ENCODE measurements at regions not wholly inside any gene's neighbourhood (a gene's known extent, or its start where the extent isn't known, plus 50 kb on each side); places are given as distances from the start of the nearest gene placed in this dataset.

DNA sequence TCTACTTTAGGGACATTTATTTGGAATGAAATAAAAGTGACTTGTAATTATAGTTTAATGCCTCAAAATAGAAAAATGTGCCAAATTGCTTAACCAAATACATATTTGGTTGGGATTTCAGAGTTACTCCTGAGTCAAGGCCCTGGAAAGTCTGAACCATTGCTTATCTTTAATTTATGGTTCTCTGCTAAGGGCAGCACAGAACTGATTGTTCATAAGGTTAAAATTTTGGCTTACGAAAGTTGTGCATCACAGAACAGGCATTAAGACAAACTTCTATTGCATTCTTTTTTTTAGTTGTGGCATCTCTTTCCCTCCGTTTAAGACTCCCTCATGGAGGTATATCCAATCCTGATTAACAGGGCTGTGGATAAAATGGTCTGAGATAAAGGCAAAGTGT, 92.2 kb upstream of the TENT5A start:
- TF ChIP-seq, protein P1, sequence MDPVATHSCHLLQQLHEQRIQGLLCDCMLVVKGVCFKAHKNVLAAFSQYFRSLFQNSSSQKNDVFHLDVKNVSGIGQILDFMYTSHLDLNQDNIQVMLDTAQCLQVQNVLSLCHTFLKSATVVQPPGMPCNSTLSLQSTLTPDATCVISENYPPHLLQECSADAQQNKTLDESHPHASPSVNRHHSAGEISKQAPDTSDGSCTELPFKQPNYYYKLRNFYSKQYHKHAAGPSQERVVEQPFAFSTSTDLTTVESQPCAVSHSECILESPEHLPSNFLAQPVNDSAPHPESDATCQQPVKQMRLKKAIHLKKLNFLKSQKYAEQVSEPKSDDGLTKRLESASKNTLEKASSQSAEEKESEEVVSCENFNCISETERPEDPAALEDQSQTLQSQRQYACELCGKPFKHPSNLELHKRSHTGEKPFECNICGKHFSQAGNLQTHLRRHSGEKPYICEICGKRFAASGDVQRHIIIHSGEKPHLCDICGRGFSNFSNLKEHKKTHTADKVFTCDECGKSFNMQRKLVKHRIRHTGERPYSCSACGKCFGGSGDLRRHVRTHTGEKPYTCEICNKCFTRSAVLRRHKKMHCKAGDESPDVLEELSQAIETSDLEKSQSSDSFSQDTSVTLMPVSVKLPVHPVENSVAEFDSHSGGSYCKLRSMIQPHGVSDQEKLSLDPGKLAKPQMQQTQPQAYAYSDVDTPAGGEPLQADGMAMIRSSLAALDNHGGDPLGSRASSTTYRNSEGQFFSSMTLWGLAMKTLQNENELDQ (tag by site-specific recombination; IDR thresholded peaks at IDR 0.05; ENCODE audit: low read depth) = no peak
- TF ChIP-seq, protein P2, sequence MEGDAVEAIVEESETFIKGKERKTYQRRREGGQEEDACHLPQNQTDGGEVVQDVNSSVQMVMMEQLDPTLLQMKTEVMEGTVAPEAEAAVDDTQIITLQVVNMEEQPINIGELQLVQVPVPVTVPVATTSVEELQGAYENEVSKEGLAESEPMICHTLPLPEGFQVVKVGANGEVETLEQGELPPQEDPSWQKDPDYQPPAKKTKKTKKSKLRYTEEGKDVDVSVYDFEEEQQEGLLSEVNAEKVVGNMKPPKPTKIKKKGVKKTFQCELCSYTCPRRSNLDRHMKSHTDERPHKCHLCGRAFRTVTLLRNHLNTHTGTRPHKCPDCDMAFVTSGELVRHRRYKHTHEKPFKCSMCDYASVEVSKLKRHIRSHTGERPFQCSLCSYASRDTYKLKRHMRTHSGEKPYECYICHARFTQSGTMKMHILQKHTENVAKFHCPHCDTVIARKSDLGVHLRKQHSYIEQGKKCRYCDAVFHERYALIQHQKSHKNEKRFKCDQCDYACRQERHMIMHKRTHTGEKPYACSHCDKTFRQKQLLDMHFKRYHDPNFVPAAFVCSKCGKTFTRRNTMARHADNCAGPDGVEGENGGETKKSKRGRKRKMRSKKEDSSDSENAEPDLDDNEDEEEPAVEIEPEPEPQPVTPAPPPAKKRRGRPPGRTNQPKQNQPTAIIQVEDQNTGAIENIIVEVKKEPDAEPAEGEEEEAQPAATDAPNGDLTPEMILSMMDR (tag by site-specific recombination; IDR thresholded peaks at IDR 0.05) = no peak
- no peak for TF ChIP-seq ZFP69B (tag by site-specific recombination; IDR thresholded peaks at IDR 0.05)

Data from HEK293 (cell line).